GM12878 (cell line): ENCODE measurements at regions not wholly inside any gene's neighbourhood (a gene's known extent, or its start where the extent isn't known, plus 50 kb on each side); places are given as distances from the start of the nearest gene placed in this dataset.

ENCODE experiments used
- ATAC-seq: fragments of 200-7000 bp; cut with Tn5 transposase; 3 replicates; pipeline ENCODE4 v1.9.1; 2020; ENCODE audit warnings: mild to moderate bottlenecking, moderate library complexity
- BruUV-seq: library from RNA; stranded (reverse); fragments of 400-500 nt; replicated peaks from 2 replicates; lab custom pipeline; 2021; lab: Mats Ljungman, UMichigan
- CTCF ChIA-PET: fragments of 300-600 bp; sonication (Branson Sonifier 250); formaldehyde crosslinking; extraction: SDS; loops from one replicate; lab custom pipeline; 2021; ENCODE audit warnings: inconsistent platforms; lab: Yijun Ruan, JAX
- POLR2A ChIA-PET: fragments of 350-600 bp; formaldehyde crosslinking; extraction: SDS; loops from one replicate; lab custom pipeline; 2021; ENCODE audit warnings: inconsistent platforms; lab: Charles Lee
- RAD21 ChIA-PET: fragments of 300-600 bp; sonication (Branson Sonifier 250); formaldehyde crosslinking; loops from one replicate; lab custom pipeline; 2023; ENCODE audit warnings: antibody characterized with exemption; ENCODE audit not compliant: unreplicated experiment; lab: Charles Lee
- SMC1A ChIA-PET: fragments of 300-600 bp; sonication (Branson Sonifier 250); formaldehyde crosslinking; loops from one replicate; lab custom pipeline; 2023; ENCODE audit not compliant: unreplicated experiment, uncharacterized antibody; lab: Charles Lee
- DNase-seq: peaks from one replicate; pipeline ENCODE4 v3.0.0-alpha.2; 2011; ENCODE audit warnings: low read depth, low spot score
- FAIRE-seq: peaks from 3 replicates; lab custom pipeline; 2011; peaks lifted over from hg19 to GRCh38; lab: Jason Lieb, UNC
- H2AFZ ChIP-seq: 2 replicates; pipeline ENCODE4 v1.6.0; 2011; ENCODE audit warnings: low read depth, low read length, control low read depth; ENCODE audit not compliant: control insufficient read depth
- H3K27ac ChIP-seq: 2 replicates; pipeline ENCODE4 v1.5.1; 2011; ENCODE audit warnings: control low read depth; ENCODE audit not compliant: control insufficient read depth, insufficient read depth
- H3K27me3 ChIP-seq, 2 experiments: replicated peaks in 1 of 2; 2 replicates each; pipeline versions ENCODE4 v1.6.0 to v1.6.1; 2011; ENCODE audit warnings: low read length in 1 of 2; ENCODE audit not compliant: control insufficient read depth in 2 of 2, insufficient read depth in 2 of 2
- H3K36me3 ChIP-seq, 2 experiments: 2 replicates each; pipeline ENCODE4 v1.5.1; 2011; ENCODE audit warnings: low read length in 1 of 2; ENCODE audit not compliant: control insufficient read depth in 2 of 2, insufficient read depth in 2 of 2
- H3K4me1 ChIP-seq: 2 replicates; pipeline ENCODE4 v1.6.1; 2011; ENCODE audit warnings: mild to moderate bottlenecking, low read length, moderate library complexity, mixed read lengths; ENCODE audit not compliant: control insufficient read depth, insufficient read depth
- H3K4me2 ChIP-seq: 2 replicates; pipeline ENCODE4 v1.6.0; 2011; ENCODE audit warnings: control low read depth; ENCODE audit not compliant: control insufficient read depth, insufficient read depth
- H3K4me3 ChIP-seq: fragments of 200-600 bp; sonication (generic); 2 replicates; pipeline ENCODE4 v1.5.1; 2016
- H3K79me2 ChIP-seq: 2 replicates; pipeline ENCODE4 v1.6.0; 2011; ENCODE audit warnings: low read length; ENCODE audit not compliant: control insufficient read depth, insufficient read depth
- H3K9ac ChIP-seq: 2 replicates; pipeline ENCODE4 v1.8.0; 2011; ENCODE audit warnings: low read length, control low read depth, mixed read lengths; ENCODE audit not compliant: control insufficient read depth, insufficient read depth
- H3K9me3 ChIP-seq: replicated peaks from 3 replicates; pipeline ENCODE4 v1.5.1; 2011; ENCODE audit warnings: mild to moderate bottlenecking, low read length; ENCODE audit not compliant: control insufficient read depth, insufficient read depth
- H4K20me1 ChIP-seq: 2 replicates; pipeline ENCODE4 v1.6.0; 2011; ENCODE audit not compliant: control insufficient read depth, insufficient read depth
- BCL11A ChIP-seq: IDR thresholded peaks from 2 replicates; pipeline ENCODE4 v1.6.1; 2011; ENCODE audit warnings: low read depth, low read length
- BMI1 ChIP-seq: fragments of 450-650 bp; IDR thresholded peaks from 2 replicates; pipeline ENCODE4 v1.6.1; 2016; ENCODE audit warnings: mild to moderate bottlenecking, moderate library complexity, borderline replicate concordance
- CHD1 ChIP-seq: IDR thresholded peaks from 2 replicates; pipeline ENCODE4 v1.6.1; 2012; ENCODE audit warnings: low read depth, low read length, improper control_type of control experiment
- EGR1 ChIP-seq, 2 experiments: IDR thresholded peaks; 1 replicate in 1 of 2; 2 replicates in 1 of 2; pipeline ENCODE4 v1.6.1; 2011 to 2012; ENCODE audit warnings: low read depth in 2 of 2, low read length in 2 of 2, borderline replicate concordance in 1 of 2, mild to moderate bottlenecking in 1 of 2, moderate library complexity in 1 of 2
- JUND ChIP-seq: IDR thresholded peaks from 2 replicates; pipeline ENCODE4 v1.6.1; 2012; ENCODE audit warnings: low read depth, mild to moderate bottlenecking, low read length, improper control_type of control experiment, moderate library complexity
- KLF5 ChIP-seq: fragments of 450-650 bp; IDR thresholded peaks from 2 replicates; pipeline ENCODE4 v1.6.1; 2014; ENCODE audit warnings: mild to moderate bottlenecking; ENCODE audit not compliant: partially characterized antibody
- MAX ChIP-seq: IDR thresholded peaks from 2 replicates; pipeline ENCODE4 v1.6.1; 2012; ENCODE audit warnings: low read depth, low read length, improper control_type of control experiment
- MXI1 ChIP-seq: fragments of 150-350 bp; IDR thresholded peaks from 2 replicates; pipeline ENCODE4 v1.6.1; 2011; ENCODE audit warnings: low read depth, mild to moderate bottlenecking, inconsistent platforms, low read length, improper control_type of control experiment
- NFXL1 ChIP-seq: fragments of 450-650 bp; IDR thresholded peaks from 2 replicates; pipeline ENCODE4 v1.6.1; 2017; ENCODE audit warnings: antibody characterized with exemption, mild to moderate bottlenecking, borderline replicate concordance
- NR2F1 ChIP-seq: fragments of 450-650 bp; conservative IDR thresholded peaks from 2 replicates; pipeline ENCODE4 v1.6.1; 2017; ENCODE audit warnings: mild to moderate bottlenecking
- POLR2AphosphoS5 ChIP-seq: IDR thresholded peaks from 2 replicates; pipeline ENCODE4 v1.6.1; 2011; ENCODE audit warnings: mild to moderate bottlenecking, low read length, inconsistent platforms
- POU2F2 ChIP-seq: IDR thresholded peaks from 3 replicates; pipeline ENCODE4 v1.6.1; 2011; ENCODE audit warnings: low read depth, mild to moderate bottlenecking, low read length, borderline replicate concordance
- RFX5 ChIP-seq: IDR thresholded peaks from 2 replicates; pipeline ENCODE4 v1.6.1; 2011; ENCODE audit warnings: low read depth, low read length, improper control_type of control experiment
- ZNF207 ChIP-seq: fragments of 450-650 bp; IDR thresholded peaks from 2 replicates; pipeline ENCODE4 v1.6.1; 2014; ENCODE audit warnings: antibody characterized with exemption, mild to moderate bottlenecking, borderline replicate concordance
- ZNF622 ChIP-seq: fragments of 450-650 bp; IDR thresholded peaks from 2 replicates; pipeline ENCODE4 v1.6.1; 2017; ENCODE audit warnings: mild to moderate bottlenecking, inconsistent platforms
- WGBS: methylation state at CpG from one replicate; pipeline ENCODE4 v1.1.6; 2016; ENCODE audit warnings: low lambda C conversion rate; ENCODE audit not compliant: insufficient replicate concordance, insufficient coverage; ENCODE audit errors: missing lambda C conversion rate; 5-methylcytosine and 5-hydroxymethylcytosine counted together
- in situ Hi-C: fragments of 300-500 bp; cut with MboI; formaldehyde crosslinking; loops from 9 replicates; pipeline ENCODE4 v1.14.3; 2018; ENCODE audit warnings: mixed read lengths
- intact Hi-C: fragments of 100-400 bp; cut with micrococcal nuclease; formaldehyde crosslinking; loops from one replicate; pipeline ENCODE4 v1.14.2; 2022; ENCODE audit not compliant: unreplicated experiment
- TF ChIP-seq, protein P1 (sequence below): fragments of 150-350 bp; IDR thresholded peaks from 2 replicates; pipeline ENCODE4 v1.6.1; 2016; ENCODE audit warnings: low read depth, low read length
- TF ChIP-seq, protein P2 (sequence below): fragments of 450-650 bp; IDR thresholded peaks from 2 replicates; pipeline ENCODE4 v1.6.1; 2017; ENCODE audit warnings: borderline replicate concordance
- TF ChIP-seq, protein P3 (sequence below): IDR thresholded peaks from 2 replicates; pipeline ENCODE4 v1.6.1; 2011; ENCODE audit warnings: mild to moderate bottlenecking, low read depth, low read length, moderate library complexity; ENCODE audit not compliant: insufficient replicate concordance

GRCh38 chr16:52095471-52095870 lies 451.5 kb downstream of the TOX3 start:
- TF ChIP-seq NFXL1 = no peak
- TF ChIP-seq POLR2AphosphoS5 = no peak
- no peak for TF ChIP-seq NR2F1
- no peak for TF ChIP-seq JUND
- no peak for TF ChIP-seq CHD1
- TF ChIP-seq RFX5 = no peak
- TF ChIP-seq ZNF207 = no peak
- no peak for TF ChIP-seq ZNF622
- TF ChIP-seq BMI1 = no peak
- TF ChIP-seq, protein P1, sequence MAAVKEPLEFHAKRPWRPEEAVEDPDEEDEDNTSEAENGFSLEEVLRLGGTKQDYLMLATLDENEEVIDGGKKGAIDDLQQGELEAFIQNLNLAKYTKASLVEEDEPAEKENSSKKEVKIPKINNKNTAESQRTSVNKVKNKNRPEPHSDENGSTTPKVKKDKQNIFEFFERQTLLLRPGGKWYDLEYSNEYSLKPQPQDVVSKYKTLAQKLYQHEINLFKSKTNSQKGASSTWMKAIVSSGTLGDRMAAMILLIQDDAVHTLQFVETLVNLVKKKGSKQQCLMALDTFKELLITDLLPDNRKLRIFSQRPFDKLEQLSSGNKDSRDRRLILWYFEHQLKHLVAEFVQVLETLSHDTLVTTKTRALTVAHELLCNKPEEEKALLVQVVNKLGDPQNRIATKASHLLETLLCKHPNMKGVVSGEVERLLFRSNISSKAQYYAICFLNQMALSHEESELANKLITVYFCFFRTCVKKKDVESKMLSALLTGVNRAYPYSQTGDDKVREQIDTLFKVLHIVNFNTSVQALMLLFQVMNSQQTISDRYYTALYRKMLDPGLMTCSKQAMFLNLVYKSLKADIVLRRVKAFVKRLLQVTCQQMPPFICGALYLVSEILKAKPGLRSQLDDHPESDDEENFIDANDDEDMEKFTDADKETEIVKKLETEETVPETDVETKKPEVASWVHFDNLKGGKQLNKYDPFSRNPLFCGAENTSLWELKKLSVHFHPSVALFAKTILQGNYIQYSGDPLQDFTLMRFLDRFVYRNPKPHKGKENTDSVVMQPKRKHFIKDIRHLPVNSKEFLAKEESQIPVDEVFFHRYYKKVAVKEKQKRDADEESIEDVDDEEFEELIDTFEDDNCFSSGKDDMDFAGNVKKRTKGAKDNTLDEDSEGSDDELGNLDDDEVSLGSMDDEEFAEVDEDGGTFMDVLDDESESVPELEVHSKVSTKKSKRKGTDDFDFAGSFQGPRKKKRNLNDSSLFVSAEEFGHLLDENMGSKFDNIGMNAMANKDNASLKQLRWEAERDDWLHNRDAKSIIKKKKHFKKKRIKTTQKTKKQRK = no peak
- TF ChIP-seq, protein P2, sequence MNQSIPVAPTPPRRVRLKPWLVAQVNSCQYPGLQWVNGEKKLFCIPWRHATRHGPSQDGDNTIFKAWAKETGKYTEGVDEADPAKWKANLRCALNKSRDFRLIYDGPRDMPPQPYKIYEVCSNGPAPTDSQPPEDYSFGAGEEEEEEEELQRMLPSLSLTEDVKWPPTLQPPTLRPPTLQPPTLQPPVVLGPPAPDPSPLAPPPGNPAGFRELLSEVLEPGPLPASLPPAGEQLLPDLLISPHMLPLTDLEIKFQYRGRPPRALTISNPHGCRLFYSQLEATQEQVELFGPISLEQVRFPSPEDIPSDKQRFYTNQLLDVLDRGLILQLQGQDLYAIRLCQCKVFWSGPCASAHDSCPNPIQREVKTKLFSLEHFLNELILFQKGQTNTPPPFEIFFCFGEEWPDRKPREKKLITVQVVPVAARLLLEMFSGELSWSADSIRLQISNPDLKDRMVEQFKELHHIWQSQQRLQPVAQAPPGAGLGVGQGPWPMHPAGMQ = no peak
- no peak for TF ChIP-seq POU2F2
- no peak for TF ChIP-seq MXI1
- TF ChIP-seq EGR1 (IDR thresholded peaks at IDR 0.05; ENCODE audit: borderline replicate concordance in 1 of 2, low read depth in 2 of 2, low read length in 2 of 2) = no peak
- TF ChIP-seq, protein P3, sequence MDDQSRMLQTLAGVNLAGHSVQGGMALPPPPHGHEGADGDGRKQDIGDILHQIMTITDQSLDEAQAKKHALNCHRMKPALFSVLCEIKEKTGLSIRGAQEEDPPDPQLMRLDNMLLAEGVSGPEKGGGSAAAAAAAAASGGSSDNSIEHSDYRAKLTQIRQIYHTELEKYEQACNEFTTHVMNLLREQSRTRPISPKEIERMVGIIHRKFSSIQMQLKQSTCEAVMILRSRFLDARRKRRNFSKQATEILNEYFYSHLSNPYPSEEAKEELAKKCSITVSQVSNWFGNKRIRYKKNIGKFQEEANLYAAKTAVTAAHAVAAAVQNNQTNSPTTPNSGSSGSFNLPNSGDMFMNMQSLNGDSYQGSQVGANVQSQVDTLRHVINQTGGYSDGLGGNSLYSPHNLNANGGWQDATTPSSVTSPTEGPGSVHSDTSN = no peak
- no peak for TF ChIP-seq MAX
- no peak for TF ChIP-seq BCL11A
- no peak for TF ChIP-seq KLF5
- TF ChIP-seq, all 136 proteins: peak for 0
- Histone ChIP-seq H3K4me1 (no peaks in the 10 kb centered on the region), H3K79me2 (no peaks in the 10 kb centered on the region), H3K27me3 (no peaks in the 10 kb centered on the region), H2AFZ (no peak overlapping the region), H3K27ac (no peak overlapping the region), H3K9ac (no peak overlapping the region), H4K20me1 (no peaks in the 10 kb centered on the region), H3K4me2 (no peak overlapping the region), H3K4me3 (no peak overlapping the region), H3K36me3 (no peaks in the 10 kb centered on the region), H3K9me3 (no peaks in the 10 kb centered on the region)
- WGBS = 12% methylated on average over 3 of the region's 3 CpGs
- ATAC-seq (no peak), DNase-seq (no peak), FAIRE-seq (no peak)
- POLR2A ChIA-PET = no interaction called here
- RAD21 ChIA-PET = no interaction called here
- in situ Hi-C loops (no loop called here), intact Hi-C loops (no loop called here)
- SMC1A ChIA-PET = no interaction called here
- no TSS peak for BruUV-seq
- CTCF ChIA-PET = no interaction called here
